Prostate gland (tissue), 2 donors: ENCODE measurements at regions not wholly inside any gene's neighbourhood (a gene's known extent, or its start where the extent isn't known, plus 50 kb on each side); places are given as distances from the start of the nearest gene placed in this dataset.

Source experiments
- CTCF ChIP-seq, 4 experiments: fragments of 200-600 bp in 2 of 4; fragments of 450-650 bp in 2 of 4; sonication (generic) in 2 of 4; IDR thresholded peaks; 1 replicate in 3 of 4; 2 replicates in 1 of 4; pipeline ENCODE4 v1.5.1; 2016 to 2019; ENCODE audit warnings: antibody characterized with exemption in 4 of 4, mild to moderate bottlenecking in 2 of 4, moderate library complexity in 2 of 4
- POLR2A ChIP-seq: fragments of 450-650 bp; IDR thresholded peaks from one replicate; pipeline ENCODE4 v1.6.1; 2016; ENCODE audit warnings: antibody characterized with exemption, mild to moderate bottlenecking
- POLR2AphosphoS5 ChIP-seq: sonication (generic); formaldehyde crosslinking; IDR thresholded peaks from one replicate; pipeline ENCODE4 v1.6.1; 2017; ENCODE audit warnings: antibody characterized with exemption

- TF ChIP-seq CTCF (IDR thresholded peaks at IDR 0.05) (no peak), POLR2A (no peak), POLR2AphosphoS5 (no peak)
Observed at GRCh38 chr3:18585004-18585968, 160.1 kb upstream of the SATB1 start.
